GM12874 (cell line): ENCODE measurements at regions not wholly inside any gene's neighbourhood (a gene's known extent, or its start where the extent isn't known, plus 50 kb on each side); places are given as distances from the start of the nearest gene placed in this dataset.

Experiments used
- CTCF ChIP-seq: IDR thresholded peaks from 2 replicates; pipeline ENCODE4 v1.5.1; 2011; ENCODE audit warnings: low read depth, mild to moderate bottlenecking, control low read depth, low read length, moderate library complexity; ENCODE audit not compliant: insufficient read depth

DNA sequence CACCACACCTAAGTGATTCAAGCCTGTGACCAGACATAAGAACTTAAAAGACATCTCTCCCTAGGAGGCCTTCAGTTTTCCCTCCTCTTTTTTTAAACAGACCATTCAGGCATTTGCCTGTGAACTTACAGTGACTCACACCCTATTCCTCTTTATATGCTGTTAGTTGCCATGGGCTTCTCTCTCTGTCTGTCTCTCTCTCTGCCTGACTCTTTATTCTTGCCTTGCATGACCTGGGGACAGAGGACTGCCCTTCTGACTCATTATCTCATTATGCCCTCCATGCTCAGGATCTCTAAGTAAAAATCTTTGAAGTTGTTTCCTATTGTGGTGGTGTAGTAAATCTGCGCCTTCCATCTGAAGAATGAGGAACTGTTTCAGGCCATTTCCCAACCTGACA, 442.2 kb upstream of the MAN1A1 start:
- TF ChIP-seq CTCF = no peak

DNA sequence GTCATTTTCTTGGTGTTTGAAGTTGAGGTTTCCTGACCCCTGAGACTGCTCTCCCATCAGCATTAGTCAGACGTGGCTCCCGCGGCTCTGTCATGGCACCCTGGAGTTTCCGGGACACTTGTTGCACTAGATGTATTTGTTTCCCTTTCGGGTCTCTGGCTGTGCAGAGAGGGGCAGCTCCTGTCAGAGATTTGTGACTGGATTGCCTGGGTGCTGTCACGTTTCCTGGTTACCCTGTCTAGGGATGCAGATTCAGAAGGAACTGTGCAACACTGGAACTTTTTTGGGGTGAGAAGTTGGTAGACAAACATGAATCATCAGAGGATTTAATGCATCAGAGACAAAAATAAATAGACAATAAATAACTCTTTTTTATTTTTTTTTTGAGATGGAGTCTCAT, 431.8 kb upstream of the MAN1A1 start:
- TF ChIP-seq CTCF = no peak

DNA sequence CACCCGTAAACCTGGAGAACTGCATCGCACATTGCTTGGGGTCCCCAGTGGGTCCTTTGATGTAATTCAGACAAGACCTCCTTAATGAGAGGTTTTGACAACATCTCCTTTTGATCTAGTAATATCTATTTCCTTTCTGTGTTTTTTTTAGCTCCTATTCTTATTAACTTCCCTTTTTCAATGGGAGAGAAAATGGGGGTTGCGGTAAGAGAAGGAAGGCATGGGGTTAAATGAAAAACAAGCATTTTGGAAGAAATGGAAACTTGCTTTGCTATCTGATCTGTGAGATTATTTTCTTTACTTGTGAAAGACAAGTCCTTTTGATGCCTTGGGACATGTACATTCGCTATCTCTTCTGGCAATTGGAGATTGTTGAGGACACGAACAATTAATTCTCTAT, 418.6 kb upstream of the MAN1A1 start:
- no peak for TF ChIP-seq CTCF

- TF ChIP-seq CTCF = no peak
Measured at GRCh38 chr6:119764927-119765681, 415.5 kb upstream of the MAN1A1 start.

GRCh38 chr6:119760046-119760445, 410.5 kb upstream of the MAN1A1 start:
- TF ChIP-seq CTCF = no peak

GRCh38 chr6:119758385-119758784, 408.8 kb upstream of the MAN1A1 start:
- TF ChIP-seq CTCF = no peak

GRCh38 chr6:119757467-119757866, 407.9 kb upstream of the MAN1A1 start:
- no peak for TF ChIP-seq CTCF

GRCh38 chr6:119749335-119749734, 399.8 kb upstream of the MAN1A1 start:
- TF ChIP-seq CTCF = no peak
